ENCODE measurements at regions not wholly inside any gene's neighbourhood (a gene's known extent, or its start where the extent isn't known, plus 50 kb on each side); places are given as distances from the start of the nearest gene placed in this dataset.
A peak's percentile ranks its signal among the peaks of the same experiment; 100 is the strongest.

GRCh38 chr2:105576440-105577241 is 168.1 kb upstream of the NCK2 start:
- Histone ChIP-seq H3K27me3 (ENCODE audit: control insufficient read depth, insufficient read depth, low read length) (no peaks in the 10 kb centered on the region), H3K36me3 (ENCODE audit: control insufficient read depth, insufficient read depth, low read length) (no peaks in the 10 kb centered on the region), H3K9me3 (ENCODE audit: control insufficient read depth, insufficient read depth, low read depth, low read length) (no peaks in the 10 kb centered on the region), H3K9ac (ENCODE audit: insufficient read depth, low read length) (no peak overlapping the region), H4K20me1 (ENCODE audit: control insufficient read depth, extremely low read depth, insufficient read depth, low read length) (no peaks in the 10 kb centered on the region), H3K79me2 (ENCODE audit: control insufficient read depth, insufficient read depth, low read length) (no peaks in the 10 kb centered on the region), H3K4me3 (replicated peaks in 1 of 4; ENCODE audit: control extremely low read depth in 1 of 4, insufficient read depth in 1 of 4, low read depth in 3 of 4, low read length in 4 of 4) (no peak overlapping the region), H2AFZ (ENCODE audit: low read length) (no peak overlapping the region), H3K27ac (ENCODE audit: insufficient read depth, low read length) (peak overlapping the region; percentile 17), H3K4me2 (ENCODE audit: extremely low read depth, insufficient read depth, low read length) (no peak overlapping the region), H3K4me1 (ENCODE audit: control insufficient read depth, extremely low read depth, insufficient read depth, low read length) (no peaks in the 10 kb centered on the region)
- DNase-seq (ENCODE audit: low read depth in 2 of 2), result peak; percentile 43 to 60
- TF ChIP-seq EZH2 (IDR thresholded peaks at IDR 0.05; ENCODE audit: low read length, missing control alignments) (no peak), CTCF (conservative IDR thresholded peaks at IDR 0.05 in 1 of 2, IDR thresholded peaks at IDR 0.05 in 1 of 2; ENCODE audit: low read depth in 1 of 2, low read length in 2 of 2) (peak; percentile 29 to 57)

- no peaks in the 10 kb centered on the region for H4K20me1 ChIP-seq (ENCODE audit: control insufficient read depth, extremely low read depth, insufficient read depth, low read length)
- no peaks in the 10 kb centered on the region for H3K36me3 ChIP-seq (ENCODE audit: control insufficient read depth, insufficient read depth, low read length)
- H3K79me2 ChIP-seq (ENCODE audit: control insufficient read depth, insufficient read depth, low read length), result no peaks in the 10 kb centered on the region
- H3K27me3 ChIP-seq (ENCODE audit: control insufficient read depth, insufficient read depth, low read length), result no peaks in the 10 kb centered on the region
- no peak overlapping the region for H3K9ac ChIP-seq (ENCODE audit: insufficient read depth, low read length)
- H3K4me1 ChIP-seq (ENCODE audit: control insufficient read depth, extremely low read depth, insufficient read depth, low read length), result no peaks in the 10 kb centered on the region
- H2AFZ ChIP-seq (ENCODE audit: low read length), result peak overlapping the region; percentile 51
- no peak for DNase-seq (ENCODE audit: low read depth in 2 of 2)
- H3K9me3 ChIP-seq (ENCODE audit: control insufficient read depth, insufficient read depth, low read depth, low read length), result no peaks in the 10 kb centered on the region
- no peak overlapping the region for H3K27ac ChIP-seq (ENCODE audit: insufficient read depth, low read length)
- no peak overlapping the region for H3K4me3 ChIP-seq (replicated peaks in 1 of 4; ENCODE audit: control extremely low read depth in 1 of 4, insufficient read depth in 1 of 4, low read depth in 3 of 4, low read length in 4 of 4)
- no peak for TF ChIP-seq EZH2 (IDR thresholded peaks at IDR 0.05; ENCODE audit: low read length, missing control alignments)
- no peak for TF ChIP-seq CTCF (conservative IDR thresholded peaks at IDR 0.05 in 1 of 2, IDR thresholded peaks at IDR 0.05 in 1 of 2; ENCODE audit: low read depth in 1 of 2, low read length in 2 of 2)
- peak overlapping the region; percentile 9 for H3K4me2 ChIP-seq (ENCODE audit: extremely low read depth, insufficient read depth, low read length)
These were observed 168.7 kb upstream of the NCK2 start for GRCh38 chr2:105576050-105576439.

- Histone ChIP-seq H3K4me1 (ENCODE audit: control insufficient read depth, extremely low read depth, insufficient read depth, low read length) (no peaks in the 10 kb centered on the region), H3K27ac (ENCODE audit: insufficient read depth, low read length) (no peak overlapping the region), H3K79me2 (ENCODE audit: control insufficient read depth, insufficient read depth, low read length) (no peaks in the 10 kb centered on the region), H3K36me3 (ENCODE audit: control insufficient read depth, insufficient read depth, low read length) (no peaks in the 10 kb centered on the region), H3K9ac (ENCODE audit: insufficient read depth, low read length) (no peak overlapping the region), H2AFZ (ENCODE audit: low read length) (peak overlapping the region; percentile 51), H3K27me3 (ENCODE audit: control insufficient read depth, insufficient read depth, low read length) (no peaks in the 10 kb centered on the region), H4K20me1 (ENCODE audit: control insufficient read depth, extremely low read depth, insufficient read depth, low read length) (no peaks in the 10 kb centered on the region), H3K4me3 (replicated peaks in 1 of 4; ENCODE audit: control extremely low read depth in 1 of 4, insufficient read depth in 1 of 4, low read depth in 3 of 4, low read length in 4 of 4) (peak overlapping the region in 2 of 4 experiments; percentile 40 to 45), H3K4me2 (ENCODE audit: extremely low read depth, insufficient read depth, low read length) (peak overlapping the region; percentile 9), H3K9me3 (ENCODE audit: control insufficient read depth, insufficient read depth, low read depth, low read length) (no peaks in the 10 kb centered on the region)
- DNase-seq (ENCODE audit: low read depth in 2 of 2), result no peak
- TF ChIP-seq CTCF (conservative IDR thresholded peaks at IDR 0.05 in 1 of 2, IDR thresholded peaks at IDR 0.05 in 1 of 2; ENCODE audit: low read depth in 1 of 2, low read length in 2 of 2) (no peak), EZH2 (IDR thresholded peaks at IDR 0.05; ENCODE audit: low read length, missing control alignments) (no peak)
These were observed 169.2 kb upstream of the NCK2 start for GRCh38 chr2:105575499-105576025.
